SK-N-SH (cell line): ENCODE measurements at regions not wholly inside any gene's neighbourhood (a gene's known extent, or its start where the extent isn't known, plus 50 kb on each side); places are given as distances from the start of the nearest gene placed in this dataset.
"Not testable (repeated sequence)": the region's sequence is repeated elsewhere in the genome, so short reads cannot be mapped to it uniquely, and the experiment has no call there.

Experiments used
- CTCF ChIA-PET: fragments of 300-600, 350-600 bp; formaldehyde crosslinking; extraction: SDS; loops from one replicate; lab custom pipeline; 2021; lab: Yijun Ruan, JAX
- POLR2A ChIA-PET: fragments of 350-600 bp; sonication (Branson Sonifier 250); formaldehyde crosslinking; extraction: SDS; loops from one replicate; lab custom pipeline; 2020; ENCODE audit warnings: antibody characterized with exemption, inconsistent platforms; lab: Yijun Ruan, JAX
- DNase-seq: peaks from one replicate; pipeline ENCODE4 v3.0.0; 2012
- H2AFZ ChIP-seq: fragments of 200-600 bp; sonication (generic); 2 replicates; pipeline ENCODE4 v1.8.1; 2016; ENCODE audit warnings: antibody characterized with exemption, mild to moderate bottlenecking, low read depth
- H3F3A ChIP-seq: fragments of 200-600 bp; sonication (generic); replicated peaks from 2 replicates; pipeline ENCODE3; 2016; ENCODE audit warnings: antibody characterized with exemption, mild to moderate bottlenecking; ENCODE audit not compliant: insufficient read depth
- H3K27ac ChIP-seq, 2 experiments: fragments of 200-500 bp in 1 of 2; fragments of 200-600 bp in 1 of 2; sonication (Bioruptor generic) in 1 of 2; sonication (generic), shearing (Covaris generic) in 1 of 2; 2 replicates each; pipeline versions ENCODE4 v1.5.1 to v1.6.1; 2014 to 2016; ENCODE audit warnings: low read depth in 2 of 2, inconsistent platforms in 1 of 2, low read length in 1 of 2, mild to moderate bottlenecking in 1 of 2, mixed read lengths in 1 of 2
- H3K27me3 ChIP-seq: fragments of 200-600 bp; sonication (generic), shearing (Covaris generic); 2 replicates; pipeline ENCODE4 v1.6.1; 2016; ENCODE audit warnings: mixed run types; ENCODE audit not compliant: insufficient read depth
- H3K36me3 ChIP-seq, 2 experiments: fragments of 200-500 bp in 1 of 2; fragments of 200-600 bp in 1 of 2; sonication (Bioruptor generic) in 1 of 2; sonication (generic) in 1 of 2; replicated peaks in 1 of 2; 2 replicates each; pipeline versions ENCODE3 to v1.5.1; 2014 to 2016; ENCODE audit warnings: low read length in 1 of 2, mild to moderate bottlenecking in 1 of 2; ENCODE audit not compliant: insufficient read depth in 2 of 2, control insufficient read depth in 1 of 2
- H3K4me1 ChIP-seq, 2 experiments: fragments of 200-500 bp in 1 of 2; fragments of 200-600 bp in 1 of 2; sonication (Bioruptor generic) in 1 of 2; sonication (generic), shearing (Covaris generic) in 1 of 2; 2 replicates each; pipeline versions ENCODE4 v1.5.1 to v1.6.1; 2014 to 2016; ENCODE audit warnings: low read depth in 1 of 2, low read length in 1 of 2, mixed run types in 1 of 2; ENCODE audit not compliant: insufficient read depth in 2 of 2, control insufficient read depth in 1 of 2
- H3K4me2 ChIP-seq: fragments of 200-600 bp; sonication (generic), shearing (Covaris generic); 2 replicates; pipeline ENCODE4 v1.6.1; 2017; ENCODE audit warnings: mixed run types
- H3K4me3 ChIP-seq, 2 experiments: fragments of 200-500 bp in 1 of 2; fragments of 200-600 bp in 1 of 2; sonication (Bioruptor generic) in 1 of 2; sonication (generic), shearing (Covaris generic) in 1 of 2; 2 replicates each; pipeline versions ENCODE4 v1.5.1 to v1.8.1; 2014 to 2016; ENCODE audit warnings: low read depth in 2 of 2, inconsistent platforms in 1 of 2, low read length in 1 of 2, mild to moderate bottlenecking in 1 of 2, mixed read lengths in 1 of 2, moderate library complexity in 1 of 2
- H3K79me2 ChIP-seq: fragments of 200-600 bp; sonication (generic); 2 replicates; pipeline ENCODE4 v1.8.1; 2017; ENCODE audit warnings: mild to moderate bottlenecking; ENCODE audit not compliant: insufficient read depth
- H3K9ac ChIP-seq: fragments of 200-600 bp; sonication (generic); 2 replicates; pipeline ENCODE4 v1.6.1; 2017; ENCODE audit warnings: mixed run types
- H3K9me2 ChIP-seq: fragments of 200-600 bp; sonication (generic); 2 replicates; pipeline ENCODE4 v1.6.1; 2017; ENCODE audit warnings: mixed run types
- H3K9me3 ChIP-seq: fragments of 200-600 bp; sonication (generic); 2 replicates; pipeline ENCODE4 v1.6.1; 2017; ENCODE audit warnings: mixed run types, mild to moderate bottlenecking, moderate library complexity
- H4K20me1 ChIP-seq: fragments of 200-600 bp; sonication (generic); 2 replicates; pipeline ENCODE4 v1.6.1; 2017; ENCODE audit warnings: mild to moderate bottlenecking, mixed run types; ENCODE audit not compliant: insufficient read depth
- ELF1 ChIP-seq: IDR thresholded peaks from 2 replicates; pipeline ENCODE4 v1.4.0; 2012
- EZH2phosphoT487 ChIP-seq: fragments of 200-600 bp; sonication (generic); IDR thresholded peaks from 2 replicates; pipeline ENCODE4 v1.6.1; 2017; ENCODE audit warnings: low read depth, mixed run types, mild to moderate bottlenecking, antibody characterized with exemption, moderate library complexity, borderline replicate concordance
- FOXM1 ChIP-seq: IDR thresholded peaks from 2 replicates; pipeline ENCODE4 v1.4.0; 2012; ENCODE audit warnings: low read depth, mild to moderate bottlenecking
- GABPA ChIP-seq: IDR thresholded peaks from 2 replicates; pipeline ENCODE4 v1.4.0; 2012; ENCODE audit warnings: low read depth, mild to moderate bottlenecking
- IRF3 ChIP-seq: fragments of 150-350 bp; IDR thresholded peaks from 2 replicates; pipeline ENCODE4 v1.6.1; 2016; ENCODE audit warnings: mild to moderate bottlenecking, low read depth, low read length
- MAX ChIP-seq: IDR thresholded peaks from 2 replicates; pipeline ENCODE4 v1.4.0; 2012; ENCODE audit warnings: low read depth
- NFIC ChIP-seq: IDR thresholded peaks from 2 replicates; pipeline ENCODE4 v1.4.0; 2012; ENCODE audit warnings: borderline replicate concordance
- RCOR1 ChIP-seq: fragments of 150-350 bp; IDR thresholded peaks from 2 replicates; pipeline ENCODE4 v1.6.1; 2017; ENCODE audit warnings: antibody characterized with exemption, low read length
- RFX5 ChIP-seq: IDR thresholded peaks from 2 replicates; pipeline ENCODE4 v1.6.1; 2012; ENCODE audit warnings: mild to moderate bottlenecking, improper control_type of control experiment, low read length
- SIN3A ChIP-seq: IDR thresholded peaks from 2 replicates; pipeline ENCODE4 v1.6.1; 2012; ENCODE audit warnings: low read depth, mild to moderate bottlenecking, low read length, moderate library complexity, borderline replicate concordance
- TEAD4 ChIP-seq: IDR thresholded peaks from 2 replicates; pipeline ENCODE4 v1.4.0; 2012; ENCODE audit warnings: mild to moderate bottlenecking, borderline replicate concordance; ENCODE audit not compliant: insufficient read depth
- YY1 ChIP-seq: IDR thresholded peaks from 2 replicates; pipeline ENCODE4 v1.4.0; 2012; ENCODE audit warnings: low read depth, mild to moderate bottlenecking
- ZBTB33 ChIP-seq: IDR thresholded peaks from 2 replicates; pipeline ENCODE4 v1.4.0; 2012; ENCODE audit warnings: low read depth, borderline replicate concordance
- WGBS: methylation state at CpG from one replicate; pipeline ENCODE4 v1.1.6; 2017; ENCODE audit warnings: low lambda C conversion rate; 5-methylcytosine and 5-hydroxymethylcytosine counted together
- TF ChIP-seq, protein P1 (sequence below): IDR thresholded peaks from 2 replicates; pipeline ENCODE4 v1.6.1; 2012; ENCODE audit warnings: mild to moderate bottlenecking, low read depth, low read length, moderate library complexity
- TF ChIP-seq, protein P2 (sequence below): fragments of 150-350 bp; IDR thresholded peaks from 2 replicates; pipeline ENCODE4 v1.6.1; 2017; ENCODE audit warnings: antibody characterized with exemption, low read length, low read depth, borderline replicate concordance

- ChIA-PET POLR2A (no interaction called here), CTCF (interaction anchor here (0.6 kb wide), 1 partner anchor 31 kb away, joined by 3 read pairs; no protein-coding TSS in a partner anchor)
- Histone ChIP-seq H3K79me2 (no peaks in the 10 kb centered on the region), H3K4me2 (no peak overlapping the region), H3K27ac (no peak overlapping the region), H3K9me3 (no peaks in the 10 kb centered on the region; the same call in 1 of the 2 replicates), H3K36me3 (no peaks in the 10 kb centered on the region), H3K4me3 (no peak overlapping the region), H3F3A (no peaks in the 10 kb centered on the region), H3K9me2 (no peaks in the 10 kb centered on the region; the same call in 1 of the 2 replicates), H4K20me1 (no peaks in the 10 kb centered on the region), H3K4me1 (no peaks in the 10 kb centered on the region), H3K27me3 (no peaks in the 10 kb centered on the region), H3K9ac (no peak overlapping the region), H2AFZ (no peak overlapping the region)
- TF ChIP-seq ZBTB33 (no peak), RFX5 (no peak)
- no peak for DNase-seq
- 4% methylated on average over 1 of the region's 1 CpG for WGBS
Observed at GRCh38 chr10:16020836-16021235, 160.5 kb upstream of the MINDY3 start.

GRCh38 chr10:16026832-16027231 lies 166.5 kb upstream of the MINDY3 start:
- DNase-seq, CTCF ChIA-PET, H3K79me2 ChIP-seq, H3K4me2 ChIP-seq, H3K4me1 ChIP-seq, H3K9ac ChIP-seq, H3K27me3 ChIP-seq, H3F3A ChIP-seq, H3K27ac ChIP-seq, H3K9me3 ChIP-seq, H4K20me1 ChIP-seq, POLR2A ChIA-PET, H3K4me3 ChIP-seq, H3K9me2 ChIP-seq, H3K36me3 ChIP-seq, H2AFZ ChIP-seq: not testable (repeated sequence)
- 59% methylated on average over 14 of the region's 14 CpGs for WGBS

- H3K9me2 ChIP-seq, result no peaks in the 10 kb centered on the region
- no peaks in the 10 kb centered on the region for H3K27me3 ChIP-seq
- H3K36me3 ChIP-seq, result no peaks in the 10 kb centered on the region
- 0 out of 2 replicates have a peak, but pooled peaks cover 4% of the 10 kb centered on the region for H3K9me3 ChIP-seq
- no peak for DNase-seq
- no peak overlapping the region for H3K27ac ChIP-seq
- no peak overlapping the region for H3K4me3 ChIP-seq
- no peaks in the 10 kb centered on the region for H3F3A ChIP-seq
- H4K20me1 ChIP-seq, result no peaks in the 10 kb centered on the region
- no peaks in the 10 kb centered on the region for H3K4me1 ChIP-seq
- H3K79me2 ChIP-seq, result no peaks in the 10 kb centered on the region
- H2AFZ ChIP-seq, result no peak overlapping the region
- no peak overlapping the region for H3K9ac ChIP-seq
- H3K4me2 ChIP-seq, result no peak overlapping the region
- 0% methylated on average over 1 of the region's 1 CpG for WGBS
- ChIA-PET POLR2A (no interaction called here), CTCF (no interaction called here)
- TF ChIP-seq RCOR1 (no peak), SIN3A (no peak), GABPA (no peak), YY1 (no peak), TEAD4 (no peak), EZH2phosphoT487 (no peak), NFIC (no peak), ELF1 (no peak), FOXM1 (no peak), MAX (no peak), IRF3 (no peak)
- TF ChIP-seq, protein P1, sequence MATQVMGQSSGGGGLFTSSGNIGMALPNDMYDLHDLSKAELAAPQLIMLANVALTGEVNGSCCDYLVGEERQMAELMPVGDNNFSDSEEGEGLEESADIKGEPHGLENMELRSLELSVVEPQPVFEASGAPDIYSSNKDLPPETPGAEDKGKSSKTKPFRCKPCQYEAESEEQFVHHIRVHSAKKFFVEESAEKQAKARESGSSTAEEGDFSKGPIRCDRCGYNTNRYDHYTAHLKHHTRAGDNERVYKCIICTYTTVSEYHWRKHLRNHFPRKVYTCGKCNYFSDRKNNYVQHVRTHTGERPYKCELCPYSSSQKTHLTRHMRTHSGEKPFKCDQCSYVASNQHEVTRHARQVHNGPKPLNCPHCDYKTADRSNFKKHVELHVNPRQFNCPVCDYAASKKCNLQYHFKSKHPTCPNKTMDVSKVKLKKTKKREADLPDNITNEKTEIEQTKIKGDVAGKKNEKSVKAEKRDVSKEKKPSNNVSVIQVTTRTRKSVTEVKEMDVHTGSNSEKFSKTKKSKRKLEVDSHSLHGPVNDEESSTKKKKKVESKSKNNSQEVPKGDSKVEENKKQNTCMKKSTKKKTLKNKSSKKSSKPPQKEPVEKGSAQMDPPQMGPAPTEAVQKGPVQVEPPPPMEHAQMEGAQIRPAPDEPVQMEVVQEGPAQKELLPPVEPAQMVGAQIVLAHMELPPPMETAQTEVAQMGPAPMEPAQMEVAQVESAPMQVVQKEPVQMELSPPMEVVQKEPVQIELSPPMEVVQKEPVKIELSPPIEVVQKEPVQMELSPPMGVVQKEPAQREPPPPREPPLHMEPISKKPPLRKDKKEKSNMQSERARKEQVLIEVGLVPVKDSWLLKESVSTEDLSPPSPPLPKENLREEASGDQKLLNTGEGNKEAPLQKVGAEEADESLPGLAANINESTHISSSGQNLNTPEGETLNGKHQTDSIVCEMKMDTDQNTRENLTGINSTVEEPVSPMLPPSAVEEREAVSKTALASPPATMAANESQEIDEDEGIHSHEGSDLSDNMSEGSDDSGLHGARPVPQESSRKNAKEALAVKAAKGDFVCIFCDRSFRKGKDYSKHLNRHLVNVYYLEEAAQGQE, result no peak
- TF ChIP-seq, protein P2, sequence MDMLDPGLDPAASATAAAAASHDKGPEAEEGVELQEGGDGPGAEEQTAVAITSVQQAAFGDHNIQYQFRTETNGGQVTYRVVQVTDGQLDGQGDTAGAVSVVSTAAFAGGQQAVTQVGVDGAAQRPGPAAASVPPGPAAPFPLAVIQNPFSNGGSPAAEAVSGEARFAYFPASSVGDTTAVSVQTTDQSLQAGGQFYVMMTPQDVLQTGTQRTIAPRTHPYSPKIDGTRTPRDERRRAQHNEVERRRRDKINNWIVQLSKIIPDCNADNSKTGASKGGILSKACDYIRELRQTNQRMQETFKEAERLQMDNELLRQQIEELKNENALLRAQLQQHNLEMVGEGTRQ, result no peak
Observed at GRCh38 chr10:16030562-16030961, 170.3 kb upstream of the MINDY3 start.
